HG03558 (cell line): ENCODE measurements at regions not wholly inside any gene's neighbourhood (a gene's known extent, or its start where the extent isn't known, plus 50 kb on each side); places are given as distances from the start of the nearest gene placed in this dataset.

Source experiments
- ATAC-seq: cut with Tn5 transposase; IDR thresholded peaks from one replicate; pipeline ENCODE4 v1.9.1; 2021; ENCODE audit warnings: moderate number of reproducible peaks; ENCODE audit not compliant: unreplicated experiment; ENCODE audit errors: extremely low read depth

GRCh38 chr3:59654123-59654479, 604.3 kb upstream of the CFAP20DC start:
- ATAC-seq, result no peak

- no peak for ATAC-seq
These were observed 603.7 kb upstream of the CFAP20DC start for GRCh38 chr3:59653405-59654122.

- no peak for ATAC-seq
These were observed 594.9 kb upstream of the CFAP20DC start for GRCh38 chr3:59644479-59645402.

- ATAC-seq, result no peak
These were observed 591.5 kb upstream of the CFAP20DC start for GRCh38 chr3:59641169-59641899.

- ATAC-seq, result no peak
These were observed 583.1 kb upstream of the CFAP20DC start for GRCh38 chr3:59632760-59633573.

- no peak for ATAC-seq
These were observed 581.7 kb upstream of the CFAP20DC start for GRCh38 chr3:59631482-59631881.

GRCh38 chr3:59621037-59621436, 571.2 kb upstream of the CFAP20DC start:
- no peak for ATAC-seq

- ATAC-seq, result no peak
These were observed 570.5 kb upstream of the CFAP20DC start for GRCh38 chr3:59620325-59620724.

- ATAC-seq, result no peak
These were observed 562.6 kb upstream of the CFAP20DC start for GRCh38 chr3:59612444-59612715.

- ATAC-seq, result no peak
These were observed 562.0 kb upstream of the CFAP20DC start for GRCh38 chr3:59611649-59612443.

- no peak for ATAC-seq
These were observed 560.0 kb upstream of the CFAP20DC start for GRCh38 chr3:59609657-59610348.

- no peak for ATAC-seq
These were observed 558.5 kb upstream of the CFAP20DC start for GRCh38 chr3:59608356-59608755.

- ATAC-seq, result no peak
These were observed 557.8 kb upstream of the CFAP20DC start for GRCh38 chr3:59607656-59608055.

- no peak for ATAC-seq
These were observed 556.9 kb upstream of the CFAP20DC start for GRCh38 chr3:59606638-59607266.

- no peak for ATAC-seq
These were observed 556.2 kb upstream of the CFAP20DC start for GRCh38 chr3:59605944-59606534.

GRCh38 chr3:59605318-59605717, 555.5 kb upstream of the CFAP20DC start:
- ATAC-seq, result no peak

- no peak for ATAC-seq
These were observed 551.7 kb upstream of the CFAP20DC start for GRCh38 chr3:59601486-59601885.

GRCh38 chr3:59600631-59601030, 550.8 kb upstream of the CFAP20DC start:
- no peak for ATAC-seq
